Keratinocyte (primary cell): ENCODE measurements at regions not wholly inside any gene's neighbourhood (a gene's known extent, or its start where the extent isn't known, plus 50 kb on each side); places are given as distances from the start of the nearest gene placed in this dataset.

Experiments
- DNase-seq: peaks from one replicate; pipeline ENCODE4 v3.0.0-alpha.2; 2011; ENCODE audit warnings: low read depth, missing footprints, low spot score
- FAIRE-seq: peaks from 2 replicates; lab custom pipeline; 2011; peaks lifted over from hg19 to GRCh38; lab: Jason Lieb, UNC
- H2AFZ ChIP-seq: 2 replicates; pipeline ENCODE4 v1.6.0; 2012; ENCODE audit warnings: low read length, control low read depth, inconsistent platforms; ENCODE audit not compliant: control insufficient read depth
- H3K27ac ChIP-seq: 2 replicates; pipeline ENCODE4 v1.5.1; 2011; ENCODE audit warnings: low read length; ENCODE audit not compliant: control insufficient read depth, insufficient read depth
- H3K27me3 ChIP-seq: 3 replicates; pipeline ENCODE4 v1.6.0; 2011; ENCODE audit warnings: low read length; ENCODE audit not compliant: control insufficient read depth, insufficient read depth; ENCODE audit errors: extremely low read depth
- H3K36me3 ChIP-seq, 2 experiments: 2 replicates in 1 of 2; 3 replicates in 1 of 2; pipeline ENCODE4 v1.5.1; 2011; ENCODE audit warnings: low read length in 2 of 2, mild to moderate bottlenecking in 1 of 2; ENCODE audit not compliant: control insufficient read depth in 2 of 2, insufficient read depth in 2 of 2; ENCODE audit errors: extremely low read depth in 1 of 2
- H3K4me1 ChIP-seq: 3 replicates; pipeline ENCODE4 v1.5.1; 2011; ENCODE audit warnings: low read length; ENCODE audit not compliant: control insufficient read depth, insufficient read depth; ENCODE audit errors: extremely low read depth
- H3K4me2 ChIP-seq: 3 replicates; pipeline ENCODE4 v1.6.0; 2011; ENCODE audit warnings: low read depth, low read length; ENCODE audit not compliant: control insufficient read depth, insufficient read depth; ENCODE audit errors: extremely low read depth
- H3K4me3 ChIP-seq, 3 experiments: fragments of 200-600 bp in 1 of 3; sonication (generic) in 1 of 3; 2 replicates in 2 of 3; 3 replicates in 1 of 3; pipeline ENCODE4 v1.5.1; 2011 to 2016; ENCODE audit warnings: low read length in 3 of 3, mild to moderate bottlenecking in 3 of 3, control low read depth in 2 of 3, inconsistent platforms in 1 of 3, low read depth in 1 of 3, mixed read lengths in 1 of 3, mixed run types in 1 of 3, moderate library complexity in 1 of 3; ENCODE audit not compliant: control insufficient read depth in 2 of 3, insufficient read depth in 2 of 3; ENCODE audit errors: extremely low read depth in 1 of 3
- H3K79me2 ChIP-seq: 2 replicates; pipeline ENCODE4 v1.6.0; 2012; ENCODE audit warnings: low read length; ENCODE audit not compliant: control insufficient read depth, insufficient read depth
- H3K9ac ChIP-seq: 3 replicates; pipeline ENCODE4 v1.6.0; 2011; ENCODE audit warnings: low read length; ENCODE audit not compliant: control insufficient read depth, insufficient read depth; ENCODE audit errors: extremely low read depth
- H3K9me1 ChIP-seq: 3 replicates; pipeline ENCODE4 v1.6.0; 2011; ENCODE audit warnings: low read length; ENCODE audit not compliant: control insufficient read depth, insufficient read depth; ENCODE audit errors: extremely low read depth
- H3K9me3 ChIP-seq: 2 replicates; pipeline ENCODE4 v1.5.1; 2012; ENCODE audit warnings: low read depth, low read length; ENCODE audit not compliant: control insufficient read depth
- H4K20me1 ChIP-seq: 3 replicates; pipeline ENCODE4 v1.6.0; 2011; ENCODE audit warnings: low read length; ENCODE audit not compliant: control insufficient read depth, insufficient read depth; ENCODE audit errors: extremely low read depth
- CTCF ChIP-seq, 3 experiments: IDR thresholded peaks in 1 of 3; conservative IDR thresholded peaks in 1 of 3; optimal IDR thresholded peaks in 1 of 3; 2 replicates in 2 of 3; 3 replicates in 1 of 3; pipeline versions ENCODE3 to v1.5.1; 2011; ENCODE audit warnings: low read length in 3 of 3, mild to moderate bottlenecking in 3 of 3, moderate library complexity in 2 of 3, control low read depth in 1 of 3, inconsistent platforms in 1 of 3; ENCODE audit not compliant: insufficient read depth in 2 of 3; ENCODE audit errors: extremely low read depth in 1 of 3
- EZH2 ChIP-seq: IDR thresholded peaks from one replicate; pipeline ENCODE4 v1.6.1; 2012; ENCODE audit warnings: inconsistent platforms, mild to moderate bottlenecking, low read length, moderate library complexity
- dilution Hi-C: fragments of 300-500 bp; cut with MboI; formaldehyde crosslinking; loops from one replicate; pipeline ENCODE4 v1.7.0; 2020; ENCODE audit warnings: low sequenced_read_pairs; ENCODE audit not compliant: extremely low pct_ligation_motif_present

- Histone ChIP-seq H3K9me3 (no peaks in the 10 kb centered on the region), H3K36me3 (no peaks in the 10 kb centered on the region), H2AFZ (peak overlapping the region; percentile 36), H3K4me1 (peaks cover 2% of the 10 kb centered on the region), H3K9me1 (no peaks in the 10 kb centered on the region), H4K20me1 (no peaks in the 10 kb centered on the region), H3K9ac (no peak overlapping the region), H3K4me3 (no peak overlapping the region), H3K79me2 (no peaks in the 10 kb centered on the region), H3K27ac (no peak overlapping the region), H3K4me2 (no peak overlapping the region), H3K27me3 (peaks cover 7% of the 10 kb centered on the region)
- FAIRE-seq (no peak), DNase-seq (no peak)
- dilution Hi-C loops: no loop called here
- TF ChIP-seq CTCF (optimal IDR thresholded peaks at IDR 0.05 in 1 of 3, IDR thresholded peaks at IDR 0.05 in 1 of 3, conservative IDR thresholded peaks at IDR 0.05 in 1 of 3; ENCODE audit: extremely low read depth in 1 of 3, insufficient read depth in 2 of 3, low read length in 3 of 3): peak; percentile 12 to 38 (median 20)
- TF ChIP-seq EZH2: no peak
Observed at GRCh38 chr15:31975830-31976229, 54.5 kb upstream of the CHRNA7 start.

- no peak overlapping the region for H3K27ac ChIP-seq
- no peaks in the 10 kb centered on the region for H3K9me3 ChIP-seq
- DNase-seq (no peak), FAIRE-seq (no peak)
- H3K27me3 ChIP-seq: peaks cover 7% of the 10 kb centered on the region
- H3K4me1 ChIP-seq: peaks cover 2% of the 10 kb centered on the region
- no peaks in the 10 kb centered on the region for H4K20me1 ChIP-seq
- no peaks in the 10 kb centered on the region for H3K79me2 ChIP-seq
- H3K9ac ChIP-seq: no peak overlapping the region
- no peaks in the 10 kb centered on the region for H3K36me3 ChIP-seq
- no peak overlapping the region for H3K4me3 ChIP-seq
- H3K4me2 ChIP-seq: no peak overlapping the region
- TF ChIP-seq EZH2 (no peak), CTCF (optimal IDR thresholded peaks at IDR 0.05 in 1 of 3, IDR thresholded peaks at IDR 0.05 in 1 of 3, conservative IDR thresholded peaks at IDR 0.05 in 1 of 3; ENCODE audit: extremely low read depth in 1 of 3, insufficient read depth in 2 of 3, low read length in 3 of 3) (no peak)
- dilution Hi-C loops: no loop called here
- no peaks in the 10 kb centered on the region for H3K9me1 ChIP-seq
- no peak overlapping the region for H2AFZ ChIP-seq
Observed at GRCh38 chr15:31977138-31977537, 53.2 kb upstream of the CHRNA7 start.
